PC-9 (cell line): ENCODE measurements at regions not wholly inside any gene's neighbourhood (a gene's known extent, or its start where the extent isn't known, plus 50 kb on each side); places are given as distances from the start of the nearest gene placed in this dataset.
"Not testable (repeated sequence)": the region's sequence is repeated elsewhere in the genome, so short reads cannot be mapped to it uniquely, and the experiment has no call there.

ENCODE experiments used
- BruUV-seq: library from RNA; stranded (reverse); fragments of 400-500 nt; replicated peaks from 2 replicates; lab custom pipeline; 2021; lab: Mats Ljungman, UMichigan
- CTCF ChIA-PET: fragments of 300-600 bp; sonication (Branson Sonifier 250); formaldehyde crosslinking; loops from one replicate; lab custom pipeline; 2022; ENCODE audit warnings: antibody characterized with exemption; lab: Charles Lee
- POLR2A ChIA-PET: fragments of 300-600 bp; sonication (Branson Sonifier 250); formaldehyde crosslinking; loops from one replicate; lab custom pipeline; 2022; ENCODE audit warnings: antibody characterized with exemption; ENCODE audit not compliant: unreplicated experiment; lab: Charles Lee
- DNase-seq, 2 experiments: peaks; one replicate each; pipeline versions ENCODE4 v3.0.0 to v3.0.0-alpha.2; 2015 to 2022; ENCODE audit warnings: mixed read lengths in 1 of 2
- H2AFZ ChIP-seq: fragments of 200-600 bp; sonication (generic); 2 replicates; pipeline ENCODE4 v1.8.1; 2017; ENCODE audit warnings: antibody characterized with exemption
- H3F3A ChIP-seq: fragments of 200-600 bp; sonication (generic); 2 replicates; pipeline ENCODE4 v1.8.1; 2017; ENCODE audit warnings: antibody characterized with exemption, mild to moderate bottlenecking, low read depth; ENCODE audit not compliant: insufficient read depth
- H3K27ac ChIP-seq: fragments of 200-600 bp; sonication (generic); 2 replicates; pipeline ENCODE4 v1.6.1; 2016; ENCODE audit warnings: mixed run types
- H3K27me3 ChIP-seq: fragments of 200-600 bp; sonication (generic); 2 replicates; pipeline ENCODE4 v1.6.1; 2016; ENCODE audit warnings: low read depth, mixed run types; ENCODE audit not compliant: insufficient read depth
- H3K36me3 ChIP-seq: fragments of 200-600 bp; sonication (generic); 2 replicates; pipeline ENCODE4 v1.6.1; 2016; ENCODE audit warnings: low read depth, mixed run types
- H3K4me1 ChIP-seq: fragments of 200-600 bp; sonication (generic); replicated peaks from 2 replicates; pipeline ENCODE4 v1.6.1; 2016; ENCODE audit warnings: mixed run types; ENCODE audit not compliant: insufficient read depth
- H3K4me2 ChIP-seq: fragments of 200-600 bp; sonication (generic); 2 replicates; pipeline ENCODE4 v1.6.1; 2017; ENCODE audit warnings: mixed run types
- H3K4me3 ChIP-seq: fragments of 200-600 bp; sonication (generic); 2 replicates; pipeline ENCODE4 v1.6.1; 2016; ENCODE audit warnings: mixed run types
- H3K79me2 ChIP-seq: fragments of 200-600 bp; sonication (generic); 2 replicates; pipeline ENCODE4 v1.6.1; 2017; ENCODE audit warnings: low read depth, mixed run types
- H3K9me2 ChIP-seq: fragments of 200-600 bp; sonication (generic); 2 replicates; pipeline ENCODE4 v1.8.1; 2017; ENCODE audit warnings: mild to moderate bottlenecking; ENCODE audit not compliant: insufficient read depth
- H3K9me3 ChIP-seq: fragments of 200-600 bp; sonication (generic); 2 replicates; pipeline ENCODE4 v1.8.1; 2016; ENCODE audit warnings: low read depth; ENCODE audit not compliant: insufficient read depth
- H4K20me1 ChIP-seq: fragments of 200-600 bp; sonication (generic); 2 replicates; pipeline ENCODE4 v1.8.1; 2017; ENCODE audit not compliant: insufficient read depth
- intact Hi-C: fragments of 100-400 bp; cut with micrococcal nuclease; formaldehyde crosslinking; loops from one replicate; pipeline ENCODE4 v1.10.0; 2022; ENCODE audit not compliant: unreplicated experiment

DNA sequence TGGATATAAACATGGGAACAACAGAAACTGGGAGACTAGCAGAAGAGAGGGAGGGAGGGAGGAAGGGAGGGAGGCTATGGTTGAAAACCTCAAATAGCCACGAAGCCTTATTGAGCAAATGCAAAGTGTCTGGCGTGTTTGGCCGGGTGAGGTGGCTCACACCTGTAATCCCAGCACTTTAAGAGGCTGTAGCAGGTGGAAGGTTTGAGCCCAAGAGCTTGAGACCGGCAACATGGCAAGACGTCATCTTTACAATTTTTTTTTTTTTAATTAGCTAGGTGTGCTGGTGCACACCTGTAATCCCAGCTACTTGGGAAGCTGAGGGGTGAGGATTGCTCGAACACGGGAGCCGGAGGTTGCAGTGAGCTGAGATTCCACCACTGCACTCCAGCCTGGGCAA is 139.2 kb upstream of the TPTE start:
- H4K20me1 ChIP-seq, H3K9me2 ChIP-seq, H3K27ac ChIP-seq, H3K27me3 ChIP-seq, POLR2A ChIA-PET, CTCF ChIA-PET, H2AFZ ChIP-seq, H3K4me3 ChIP-seq, H3K4me2 ChIP-seq, H3K36me3 ChIP-seq, H3F3A ChIP-seq, H3K4me1 ChIP-seq, H3K79me2 ChIP-seq, DNase-seq, BruUV-seq, intact Hi-C loops, H3K9me3 ChIP-seq: not testable (repeated sequence)

DNA sequence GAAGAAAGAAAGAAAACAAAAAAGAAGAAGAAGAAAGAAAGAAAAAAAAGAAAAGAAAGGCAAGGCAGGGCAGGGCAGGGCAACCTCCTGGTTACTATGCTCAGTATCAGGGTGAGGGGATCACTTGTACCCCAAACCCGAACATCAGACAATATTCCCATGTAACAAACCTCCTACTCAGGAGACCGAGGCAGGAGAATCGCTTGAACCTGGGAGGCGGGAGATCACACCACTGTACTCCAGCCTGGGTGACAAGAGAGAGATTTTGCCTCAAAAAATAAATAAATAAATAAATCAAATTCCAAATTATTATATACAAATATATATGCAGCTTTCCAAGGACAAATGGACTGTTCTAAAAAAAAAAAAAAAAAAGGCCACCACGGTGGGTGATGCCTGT is 138.8 kb upstream of the TPTE start:
- H3K9me3 ChIP-seq, POLR2A ChIA-PET: not testable (repeated sequence)

DNA sequence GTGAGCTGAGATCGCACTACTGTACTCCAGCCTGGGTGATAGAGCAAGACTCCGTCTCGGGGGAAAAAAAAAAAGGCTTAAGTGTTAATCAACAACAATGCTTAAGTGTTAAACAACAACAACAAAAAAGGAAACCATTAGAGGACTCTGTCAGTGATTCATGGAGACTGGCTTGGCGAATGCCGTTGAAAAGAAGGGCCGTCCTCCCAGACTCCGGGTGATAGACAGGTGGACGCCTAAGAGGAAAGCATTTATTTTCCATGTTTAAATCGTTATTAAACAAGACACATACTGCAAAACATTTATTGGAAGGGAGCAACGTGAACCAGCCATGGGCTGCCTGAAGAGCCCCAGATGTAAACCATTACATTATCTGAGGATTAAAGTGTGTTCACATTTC is 137.8 kb upstream of the TPTE start:
- BruUV-seq, H3K4me2 ChIP-seq, H3K79me2 ChIP-seq, H3K4me3 ChIP-seq, H3K36me3 ChIP-seq, intact Hi-C loops, H2AFZ ChIP-seq, H3K27ac ChIP-seq, H3K27me3 ChIP-seq, H3K9me3 ChIP-seq, H3F3A ChIP-seq, H3K9me2 ChIP-seq, H4K20me1 ChIP-seq, DNase-seq, H3K4me1 ChIP-seq, POLR2A ChIA-PET, CTCF ChIA-PET: not testable (repeated sequence)

More for the DNA sequence above, 138.8 kb upstream of the TPTE start:
- H3K4me1 ChIP-seq, H2AFZ ChIP-seq, H3K79me2 ChIP-seq, intact Hi-C loops, H3K4me2 ChIP-seq, H4K20me1 ChIP-seq, CTCF ChIA-PET, H3K27ac ChIP-seq, H3K36me3 ChIP-seq, BruUV-seq, H3K9me2 ChIP-seq, H3K27me3 ChIP-seq, H3F3A ChIP-seq, DNase-seq, H3K4me3 ChIP-seq: not testable (repeated sequence)

DNA sequence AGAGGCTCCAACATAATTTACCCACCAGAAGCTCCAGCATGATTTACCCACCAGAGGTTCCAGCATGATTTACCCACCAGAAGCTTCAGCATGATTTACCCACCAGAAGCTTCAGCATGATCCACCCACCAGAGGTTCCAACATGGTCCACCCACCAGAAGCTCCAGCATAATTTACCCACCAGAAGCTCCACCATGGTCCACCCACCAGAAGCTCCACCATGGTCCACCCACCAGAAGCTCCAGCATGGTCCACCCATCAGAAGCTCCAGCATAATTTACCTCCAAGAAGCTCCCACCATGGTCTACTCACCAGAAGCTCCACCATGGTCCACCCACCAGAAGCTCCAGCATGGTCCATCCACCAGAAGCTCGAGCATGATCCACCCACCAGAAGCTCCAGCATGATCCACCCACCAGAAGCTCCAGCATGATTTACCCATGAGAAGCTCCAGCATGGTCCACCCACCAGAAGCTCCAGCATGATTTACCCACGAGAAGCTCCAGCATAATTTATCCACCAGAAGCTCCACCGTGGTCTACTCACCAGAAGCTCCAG is 137.0 kb upstream of the TPTE start:
- H3K36me3 ChIP-seq, DNase-seq, H3K4me2 ChIP-seq, H3K9me3 ChIP-seq, CTCF ChIA-PET, H3K4me1 ChIP-seq, H3K27me3 ChIP-seq, POLR2A ChIA-PET, H3K4me3 ChIP-seq, BruUV-seq, H4K20me1 ChIP-seq, H3K27ac ChIP-seq, H3F3A ChIP-seq, intact Hi-C loops, H2AFZ ChIP-seq, H3K79me2 ChIP-seq, H3K9me2 ChIP-seq: not testable (repeated sequence)

DNA sequence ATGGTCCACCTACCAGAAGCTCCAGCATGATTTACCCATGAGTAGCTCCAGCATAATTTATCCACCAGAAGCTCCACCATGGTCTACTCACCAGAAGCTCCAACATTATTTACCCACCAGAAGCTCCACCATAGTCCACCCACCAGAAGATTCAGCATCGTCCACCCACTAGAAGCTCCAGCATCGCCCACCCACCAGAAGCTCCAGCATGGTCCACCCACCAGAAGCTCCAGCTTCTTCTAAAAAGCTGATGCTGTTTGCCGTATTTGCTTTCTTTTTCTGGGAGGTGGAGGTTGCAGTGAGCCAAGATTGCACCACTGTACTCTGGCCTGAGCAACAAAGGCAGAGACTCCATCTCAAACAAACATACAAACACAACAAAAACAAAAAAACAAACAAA is 136.2 kb upstream of the TPTE start:
- intact Hi-C loops, BruUV-seq: not testable (repeated sequence)

DNA sequence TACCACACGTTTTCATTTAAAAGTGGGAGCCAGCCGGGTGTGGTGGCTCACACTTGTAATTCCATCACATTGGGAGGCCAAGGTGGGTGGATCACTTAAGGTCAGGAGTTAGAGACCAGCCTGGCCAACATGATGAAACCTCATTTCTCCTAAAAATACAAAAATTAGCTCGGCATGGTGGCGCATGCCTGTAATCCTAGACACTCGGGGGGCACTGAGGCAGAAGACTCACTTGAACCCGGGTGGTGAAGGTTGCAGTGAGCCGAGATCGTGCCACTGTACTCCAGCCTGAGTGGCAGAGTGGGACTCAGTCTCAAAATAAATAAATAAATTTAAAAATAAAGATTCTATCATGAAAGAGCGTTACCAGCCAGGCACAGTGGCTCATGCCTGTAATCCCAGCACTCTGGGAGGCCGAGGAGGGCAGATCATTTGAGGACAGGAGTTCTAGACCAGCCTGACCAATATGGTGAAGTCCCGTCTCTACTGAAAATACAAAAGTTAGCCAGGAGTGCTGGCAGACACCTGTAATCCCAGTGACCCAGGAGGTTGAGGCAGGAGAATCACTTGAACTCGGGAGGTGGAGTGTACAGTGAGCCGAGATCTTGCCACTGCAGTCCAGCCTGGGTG is 135.4 kb upstream of the TPTE start:
- intact Hi-C loops, H4K20me1 ChIP-seq, H3K4me1 ChIP-seq, H3F3A ChIP-seq, H3K79me2 ChIP-seq, H3K27ac ChIP-seq, POLR2A ChIA-PET, H3K27me3 ChIP-seq, H3K36me3 ChIP-seq, CTCF ChIA-PET, BruUV-seq, H3K9me2 ChIP-seq, H3K9me3 ChIP-seq, H3K4me2 ChIP-seq, DNase-seq, H2AFZ ChIP-seq, H3K4me3 ChIP-seq: not testable (repeated sequence)

More for the DNA sequence above, 136.2 kb upstream of the TPTE start:
- H3K9me3 ChIP-seq, H2AFZ ChIP-seq, CTCF ChIA-PET, H3F3A ChIP-seq, H3K4me3 ChIP-seq, H4K20me1 ChIP-seq, DNase-seq, H3K36me3 ChIP-seq, H3K4me1 ChIP-seq, POLR2A ChIA-PET, H3K4me2 ChIP-seq, H3K27ac ChIP-seq, H3K9me2 ChIP-seq, H3K79me2 ChIP-seq, H3K27me3 ChIP-seq: not testable (repeated sequence)

DNA sequence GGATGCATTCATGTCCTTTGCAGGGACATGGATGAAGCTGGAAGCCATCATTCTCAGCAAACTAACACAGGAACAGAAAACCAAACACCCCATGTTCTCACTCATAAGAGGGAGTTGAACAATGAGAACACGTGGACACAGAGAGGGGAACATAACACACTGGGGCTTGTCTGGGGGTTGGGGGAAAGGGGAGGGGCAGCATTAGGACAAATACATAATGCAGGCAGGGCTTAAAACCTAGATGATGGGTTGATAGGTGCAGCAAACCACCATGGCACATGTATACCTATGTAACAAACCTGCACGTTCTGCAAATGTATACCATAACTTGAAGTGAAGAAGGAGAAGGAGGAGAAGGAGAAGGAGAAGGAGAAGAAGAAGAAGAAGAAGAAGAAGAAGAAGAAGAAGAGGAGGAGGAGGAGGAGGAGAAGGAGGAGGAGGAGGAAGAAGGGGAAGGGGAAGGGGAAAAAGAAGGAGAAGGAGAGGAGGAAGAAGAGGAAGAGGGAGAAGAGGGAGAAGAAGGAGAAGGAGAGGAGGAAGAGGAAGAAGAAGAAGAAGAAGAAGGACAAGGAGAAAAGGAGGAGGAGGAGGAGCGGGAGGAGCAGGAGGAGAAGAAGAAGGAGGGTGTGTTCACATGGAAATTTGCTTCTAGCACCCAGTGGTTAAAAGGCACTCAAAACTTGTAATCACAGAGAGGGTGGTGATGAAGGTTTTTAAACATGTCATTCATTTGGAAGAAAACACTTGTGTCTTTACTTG is 133.5 kb upstream of the TPTE start:
- H3K79me2 ChIP-seq, H3K4me3 ChIP-seq, H3K4me2 ChIP-seq, H2AFZ ChIP-seq, H4K20me1 ChIP-seq, intact Hi-C loops, H3K9me2 ChIP-seq, POLR2A ChIA-PET, H3K36me3 ChIP-seq, H3K27ac ChIP-seq, BruUV-seq, CTCF ChIA-PET, H3F3A ChIP-seq, H3K9me3 ChIP-seq, H3K4me1 ChIP-seq, DNase-seq, H3K27me3 ChIP-seq: not testable (repeated sequence)
